NCI-H1048 (cell line): ENCODE measurements at regions not wholly inside any gene's neighbourhood (a gene's known extent, or its start where the extent isn't known, plus 50 kb on each side); places are given as distances from the start of the nearest gene placed in this dataset.
"Not testable (repeated sequence)": the region's sequence is repeated elsewhere in the genome, so short reads cannot be mapped to it uniquely, and the experiment has no call there.

ENCODE experiments used
- DNase-seq: peaks from one replicate; lab custom pipeline; 2025; lab: John Stamatoyannopoulos, UW

DNA sequence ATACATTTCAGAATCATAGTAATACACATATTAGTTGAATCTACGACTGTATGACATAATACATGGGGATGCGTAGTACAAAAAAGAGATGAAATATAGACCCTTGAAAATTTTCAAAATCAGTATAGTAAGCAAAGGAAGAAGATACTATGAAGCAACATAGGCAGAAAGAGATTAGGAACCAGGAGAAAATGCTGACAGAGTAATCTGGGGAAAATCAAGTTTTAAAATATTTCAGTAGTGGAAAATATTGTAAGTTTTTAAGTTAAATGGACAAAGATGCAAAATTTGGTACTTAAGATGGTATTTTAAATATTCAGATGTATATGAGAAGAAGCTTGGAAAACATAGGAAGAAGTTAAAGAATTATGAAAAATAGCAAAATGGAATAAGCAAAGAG lies 915.6 kb upstream of the LRFN5 start:
- no peak for DNase-seq

DNA sequence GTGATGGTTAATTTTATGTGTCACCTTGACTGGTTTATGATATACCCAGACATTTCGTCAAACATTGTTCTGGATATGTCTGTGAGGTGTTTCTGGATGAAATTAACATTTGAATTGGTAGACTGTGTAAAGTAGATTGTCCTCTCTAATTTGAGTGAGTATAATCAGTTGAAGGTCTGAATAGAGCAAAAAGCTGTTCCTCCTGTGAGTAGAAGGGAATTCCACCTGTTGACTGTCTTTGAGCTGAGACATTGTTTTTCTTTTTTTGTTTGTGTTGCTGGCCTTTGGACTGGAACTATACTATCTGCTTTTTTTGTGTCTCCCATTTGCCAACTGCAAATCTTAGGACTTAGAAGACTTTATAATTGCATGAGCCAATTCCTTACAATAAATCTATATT lies 920.9 kb upstream of the LRFN5 start:
- no peak for DNase-seq

DNA sequence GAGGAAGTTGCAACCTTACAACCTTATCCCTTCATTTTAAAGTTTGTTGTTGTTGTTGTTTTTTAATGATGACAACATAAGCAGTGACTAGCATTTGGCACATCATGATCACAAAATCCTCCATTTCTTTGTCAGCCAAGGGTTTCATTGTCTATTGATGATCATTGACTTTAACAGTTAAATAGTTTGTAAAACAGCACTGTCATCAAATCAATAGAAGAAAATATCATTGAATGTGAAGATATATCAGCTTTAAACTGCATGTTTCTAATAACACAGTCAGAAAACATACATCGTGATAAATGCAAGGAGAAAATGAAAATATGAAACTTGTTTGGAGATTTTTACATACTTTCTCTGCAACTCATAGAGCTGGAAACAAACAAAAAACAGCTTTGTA lies 922.3 kb upstream of the LRFN5 start:
- DNase-seq = no peak

DNA sequence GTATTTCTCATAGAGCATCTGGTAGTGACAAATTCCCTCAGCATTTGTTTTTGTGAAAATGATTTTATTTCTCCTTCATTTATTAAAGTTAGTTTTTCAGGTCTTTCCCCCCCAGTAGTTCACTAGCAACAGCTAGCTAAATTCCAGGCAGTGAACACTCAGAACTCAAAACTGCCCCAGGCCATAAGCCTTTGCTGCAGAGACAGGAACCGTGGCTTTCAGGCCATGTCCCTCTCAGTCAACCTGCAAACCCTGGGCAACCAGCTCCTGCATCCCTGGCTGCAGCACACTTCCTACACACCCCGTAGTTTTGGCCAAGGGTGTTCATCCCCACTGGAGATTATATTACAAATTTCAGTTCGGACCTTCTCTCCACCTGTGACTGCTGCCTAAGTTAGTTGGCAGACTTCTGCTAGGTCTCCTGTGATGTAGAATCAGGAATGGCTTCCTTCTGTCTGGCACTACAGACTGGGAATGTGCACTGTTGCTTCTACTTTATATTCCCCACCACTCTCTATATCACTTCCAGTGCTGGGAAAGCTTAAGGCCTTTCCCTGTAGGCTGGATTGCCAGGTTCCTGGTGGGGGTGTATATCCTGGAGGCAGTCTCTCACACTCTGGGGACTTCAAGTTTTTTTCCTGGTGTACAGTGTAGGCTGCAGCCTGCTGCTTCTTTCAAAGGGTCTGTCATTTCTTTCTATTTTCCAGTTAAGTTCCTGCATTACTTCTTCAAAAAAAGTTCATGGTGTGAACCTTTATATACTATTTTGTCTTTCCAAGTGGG lies 924.4 kb upstream of the LRFN5 start:
- DNase-seq = no peak

DNA sequence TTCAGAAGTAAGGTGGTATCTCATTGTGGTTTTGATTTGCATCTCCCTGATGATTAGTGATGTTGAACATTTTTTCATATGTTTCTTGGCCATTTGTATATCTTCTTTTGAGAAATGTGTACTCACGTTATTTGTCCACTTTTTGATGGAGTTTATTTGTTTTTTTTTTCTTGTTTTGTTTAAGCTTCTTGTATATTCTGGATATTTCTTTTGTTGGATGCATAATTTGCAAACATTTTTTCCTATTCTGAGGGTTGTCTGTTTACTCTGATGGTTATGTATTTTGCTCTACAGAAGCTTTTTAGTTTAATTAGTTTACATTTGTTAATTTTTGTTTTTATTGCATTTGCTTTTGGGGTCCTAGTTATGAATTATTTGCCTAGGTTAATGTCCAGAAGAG lies 927.4 kb upstream of the LRFN5 start:
- DNase-seq = no peak

DNA sequence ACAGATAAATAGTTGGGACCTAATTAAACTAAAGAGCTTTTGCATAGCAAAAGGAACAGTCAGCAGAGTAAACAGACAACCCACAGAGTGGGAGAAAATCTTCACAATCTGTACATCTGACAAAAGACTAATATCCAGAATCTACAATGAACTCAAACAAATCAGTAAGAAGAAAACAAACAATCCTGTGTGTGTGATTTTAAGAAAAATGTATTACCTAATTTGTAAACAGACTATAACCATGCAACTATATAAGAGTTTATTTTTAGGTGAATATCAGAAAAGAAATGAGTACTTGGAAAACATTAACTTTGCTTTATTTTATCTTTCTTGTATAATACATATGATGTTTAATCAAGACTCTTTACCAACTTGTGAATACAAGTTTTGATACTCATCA lies 929.5 kb upstream of the LRFN5 start:
- not testable (repeated sequence) for DNase-seq

DNA sequence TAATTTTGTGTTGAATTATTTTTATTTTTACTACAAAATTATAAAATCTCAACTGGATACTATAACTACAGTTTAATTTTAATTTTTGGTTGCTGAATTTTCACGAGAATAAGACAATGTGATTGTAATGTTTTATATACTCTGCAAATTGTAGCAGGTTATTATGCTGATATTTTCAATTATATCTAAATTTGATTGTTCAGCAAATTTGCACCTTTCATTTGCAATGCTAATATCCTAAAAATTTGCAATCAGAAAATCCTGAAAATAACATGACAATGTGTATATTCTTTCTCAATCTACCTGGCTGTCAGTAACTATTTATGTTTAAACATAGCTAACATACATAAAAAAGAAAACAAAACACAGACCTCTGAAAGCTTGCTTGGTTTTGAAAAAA lies 932.2 kb upstream of the LRFN5 start:
- no peak for DNase-seq

DNA sequence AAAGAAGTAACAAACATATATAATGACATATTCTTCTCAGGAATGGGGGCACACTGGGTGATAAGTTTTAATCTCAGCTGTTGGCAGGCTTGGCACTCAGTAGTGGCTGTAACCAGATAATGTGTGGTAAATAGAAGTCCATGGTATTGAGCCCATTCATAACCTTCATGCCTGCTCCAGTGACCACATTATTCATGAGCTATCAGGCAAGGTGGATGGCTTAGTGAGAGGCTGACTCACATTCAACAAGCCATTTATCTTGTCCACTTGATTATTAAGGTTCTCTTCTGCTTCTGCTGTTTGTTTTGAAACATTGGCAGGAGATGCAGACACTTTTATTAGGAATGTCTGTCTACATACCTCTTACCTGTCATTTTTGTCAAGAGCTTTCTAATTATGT lies 950.4 kb upstream of the LRFN5 start:
- DNase-seq = no peak

DNA sequence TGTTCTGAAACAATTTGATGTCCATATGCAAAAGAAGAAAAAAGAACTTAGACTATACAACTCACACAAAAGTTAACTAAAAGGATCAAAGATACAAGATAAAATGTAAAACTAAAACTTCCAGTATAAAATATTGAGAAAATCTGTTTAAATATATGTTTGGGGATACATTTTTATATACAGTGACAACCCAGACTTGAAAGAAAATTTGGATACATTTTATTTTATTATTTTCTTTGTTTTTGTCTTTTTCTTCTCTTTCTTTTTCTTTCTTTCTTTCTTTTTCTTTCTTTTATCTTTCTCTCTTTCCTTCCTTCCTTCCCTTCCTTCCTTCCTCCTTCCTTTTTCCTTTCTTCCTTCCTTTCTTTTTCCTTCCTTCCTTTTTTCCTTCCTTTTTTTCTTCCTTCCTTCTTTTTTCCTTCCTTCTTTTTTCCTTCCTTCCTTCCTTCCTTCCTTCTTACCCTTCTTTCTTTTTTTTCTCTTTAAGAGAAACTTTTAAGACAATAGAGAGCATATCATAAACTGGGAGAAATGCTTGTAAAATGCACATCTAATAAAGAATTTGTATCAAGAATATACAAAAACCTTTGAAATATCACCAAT lies 954.5 kb upstream of the LRFN5 start:
- no peak for DNase-seq

DNA sequence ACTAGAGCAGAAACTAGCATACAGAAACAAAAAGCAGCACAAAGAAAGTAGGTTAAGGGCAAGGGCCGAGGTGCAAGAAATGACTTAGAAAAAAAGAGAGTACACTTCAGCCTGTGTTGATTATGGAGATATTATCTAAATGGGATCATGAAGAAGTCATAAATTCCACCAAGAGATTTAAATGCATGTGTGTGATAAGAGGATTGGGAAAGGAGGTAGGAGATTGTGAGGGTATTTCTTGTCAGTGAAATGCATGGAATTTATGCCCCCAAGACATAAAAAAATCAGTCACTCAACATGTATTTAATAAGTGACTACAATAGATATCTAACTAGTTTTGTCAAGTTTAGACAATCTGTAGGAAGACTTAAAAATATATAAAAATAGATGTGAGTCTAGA lies 976.2 kb upstream of the LRFN5 start:
- DNase-seq = no peak

DNA sequence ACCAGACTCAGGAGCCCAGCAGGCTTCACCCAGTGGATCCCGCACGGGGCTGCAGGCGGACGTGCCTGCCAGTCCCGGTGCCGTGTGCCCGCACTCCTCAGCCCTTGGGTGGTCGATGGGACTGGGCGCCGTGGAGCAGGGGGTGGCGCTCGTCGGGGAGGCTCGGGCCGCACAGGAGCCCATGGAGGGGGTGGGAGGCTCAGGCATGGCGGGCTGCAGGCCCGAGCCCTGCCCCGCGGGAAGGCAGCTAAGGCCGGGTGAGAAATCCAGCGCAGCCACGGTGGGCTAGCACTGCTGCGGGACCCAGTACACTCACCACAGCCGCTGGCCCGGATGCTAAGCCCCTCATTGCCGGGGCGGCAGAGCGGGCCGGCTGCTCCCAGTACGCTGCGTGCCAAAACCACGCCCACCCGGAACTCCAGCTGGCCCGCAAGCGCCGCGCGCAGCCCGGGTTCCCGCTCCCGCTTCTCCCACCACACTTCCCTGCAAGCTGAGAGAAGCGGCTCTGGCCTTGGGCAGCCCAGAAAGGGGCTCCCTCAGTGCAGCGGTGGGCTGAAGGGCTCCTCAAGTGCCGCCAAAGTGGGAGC lies 977.0 kb upstream of the LRFN5 start:
- DNase-seq = not testable (repeated sequence)

DNA sequence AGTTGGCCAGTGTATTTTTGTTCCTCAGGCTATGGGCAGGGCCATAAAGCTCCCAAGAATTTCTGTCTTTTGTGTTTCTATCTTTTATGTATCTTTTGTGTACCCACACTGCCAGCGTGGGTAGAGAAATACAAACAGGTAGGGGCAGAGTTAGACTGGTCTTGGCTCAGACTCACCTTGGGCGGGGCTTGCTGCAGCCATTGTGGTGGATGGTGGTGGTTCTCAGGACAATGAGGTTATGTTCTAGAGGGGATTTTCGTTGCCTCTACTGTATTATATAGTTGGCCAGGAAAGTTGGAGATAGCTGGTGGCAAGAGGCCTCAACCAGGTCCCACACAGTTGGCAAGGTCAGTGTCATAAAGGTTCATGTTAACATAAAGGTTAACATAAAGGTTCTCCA lies 977.5 kb upstream of the LRFN5 start:
- DNase-seq = no peak

DNA sequence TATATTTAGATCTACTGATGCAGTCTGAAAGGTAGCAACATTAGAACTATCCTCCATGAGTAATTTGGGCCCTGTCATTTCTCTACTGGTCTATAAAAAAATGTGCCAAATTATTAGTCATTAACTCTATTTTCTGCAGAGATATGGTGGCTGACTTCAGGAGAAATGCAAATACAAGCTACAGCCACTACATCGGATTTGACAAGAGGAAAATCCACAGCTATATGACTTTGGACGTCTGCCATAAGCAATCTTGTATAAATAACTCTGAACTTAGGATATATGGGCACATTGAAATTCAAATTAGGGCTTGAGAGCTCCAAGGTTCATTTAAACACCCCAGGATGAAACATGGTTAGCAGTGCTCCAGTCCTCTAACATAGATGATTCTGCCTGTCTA lies 983.0 kb upstream of the LRFN5 start:
- DNase-seq = peak; percentile 19

DNA sequence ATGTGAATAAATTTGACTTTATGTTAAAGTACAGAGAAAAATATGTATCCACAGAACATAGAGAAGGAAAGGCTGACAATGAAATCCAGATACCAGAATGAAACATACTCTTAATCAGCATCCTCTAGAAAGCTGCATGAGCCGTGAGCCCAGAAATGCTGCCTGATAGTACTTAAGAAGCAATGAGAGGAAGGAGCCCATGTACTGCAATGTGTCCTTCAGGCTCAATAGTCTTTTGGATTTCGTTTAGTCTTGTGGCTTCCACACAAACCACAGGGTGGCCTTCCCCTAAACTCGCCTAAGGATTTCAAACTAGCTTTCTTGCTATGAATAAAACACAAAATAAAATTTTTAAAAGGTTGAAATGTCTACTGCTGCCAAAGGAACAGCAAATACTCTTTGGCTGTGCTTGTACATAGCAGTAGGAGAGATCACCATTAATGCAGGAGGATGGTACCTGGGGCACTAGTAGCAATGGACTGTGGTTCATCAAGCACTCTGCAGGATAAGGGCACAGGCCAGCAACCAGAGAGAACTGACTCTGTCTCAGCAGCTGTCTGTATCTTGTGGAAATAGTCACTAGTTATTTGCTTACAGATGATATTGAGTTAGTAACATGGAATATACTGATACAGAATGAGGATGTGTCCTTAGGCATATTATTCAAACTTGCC lies 988.3 kb upstream of the LRFN5 start:
- DNase-seq = no peak

DNA sequence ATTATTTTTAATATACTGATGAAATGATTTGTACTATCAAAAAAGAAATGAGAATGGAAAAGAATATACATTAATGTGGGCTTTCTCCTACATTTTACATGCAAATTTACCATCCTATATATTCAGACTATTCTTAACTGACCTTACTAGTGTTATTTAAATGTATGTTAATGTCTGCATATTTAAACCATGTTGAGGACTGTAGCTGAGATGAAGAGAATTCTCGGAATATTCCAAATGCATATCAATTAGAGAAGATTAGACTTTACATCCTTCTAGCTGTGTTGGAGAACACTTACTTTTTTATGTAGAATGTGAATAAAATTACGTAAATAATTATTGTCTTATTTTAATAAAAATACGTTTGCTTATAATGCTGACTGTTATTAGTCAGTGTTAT lies 990.1 kb upstream of the LRFN5 start:
- DNase-seq = no peak

DNA sequence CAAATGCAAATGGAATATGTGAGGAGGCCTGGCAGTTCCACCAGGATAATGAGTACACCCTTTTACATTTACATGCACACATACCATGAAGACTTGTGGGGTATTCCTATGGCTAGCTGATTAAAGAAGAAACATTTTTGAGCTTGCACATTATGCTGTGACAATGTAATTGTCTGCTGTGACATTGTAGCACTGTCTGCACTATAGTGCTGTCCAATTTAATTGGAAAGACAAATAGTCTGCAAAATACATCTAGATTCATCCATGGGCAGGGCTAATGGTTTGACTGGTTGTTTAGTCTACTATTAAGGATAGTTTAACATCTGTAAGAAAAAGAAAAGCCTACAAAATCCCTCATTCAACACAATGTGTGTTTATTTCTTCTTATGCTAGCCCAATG lies 1005.6 kb upstream of the LRFN5 start:
- DNase-seq = no peak

DNA sequence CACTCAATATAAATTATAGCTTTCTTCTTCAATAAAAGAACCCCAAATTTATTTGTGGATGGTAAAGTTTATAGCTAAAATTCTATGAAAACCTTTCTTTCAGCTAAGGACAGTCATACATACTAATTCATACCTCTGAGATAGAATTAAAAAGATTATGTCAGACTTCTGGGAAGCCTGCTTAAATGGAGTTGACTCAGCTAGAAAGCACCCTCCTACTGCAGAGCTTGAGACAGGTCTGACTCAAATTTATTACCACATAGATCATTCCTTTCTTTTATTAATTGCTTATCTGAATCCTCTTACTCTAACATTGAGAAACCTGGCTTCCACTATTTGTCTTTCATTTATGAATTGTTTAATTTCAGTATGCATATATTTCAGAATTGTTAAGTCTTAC lies 1007.0 kb upstream of the LRFN5 start:
- DNase-seq = no peak

DNA sequence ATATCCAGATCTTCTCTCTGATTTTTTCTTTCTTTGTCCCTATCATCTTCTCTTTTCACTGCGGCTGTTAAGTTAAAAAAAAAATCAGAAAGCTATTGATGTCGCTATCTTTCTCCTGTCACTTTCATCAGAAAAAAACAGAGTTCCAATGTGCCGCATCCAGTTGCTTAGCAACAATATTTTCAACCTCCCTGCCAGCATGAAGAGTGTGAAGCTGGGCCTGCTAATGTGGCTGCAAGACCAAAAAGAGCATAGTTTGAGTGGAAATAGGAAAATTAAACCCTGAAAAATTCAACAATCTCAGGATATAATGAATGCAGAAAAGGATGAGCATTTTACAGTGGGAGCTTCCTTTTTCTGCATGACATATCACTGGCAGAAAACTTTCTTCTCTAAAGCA lies 1025.4 kb upstream of the LRFN5 start:
- DNase-seq = no peak

DNA sequence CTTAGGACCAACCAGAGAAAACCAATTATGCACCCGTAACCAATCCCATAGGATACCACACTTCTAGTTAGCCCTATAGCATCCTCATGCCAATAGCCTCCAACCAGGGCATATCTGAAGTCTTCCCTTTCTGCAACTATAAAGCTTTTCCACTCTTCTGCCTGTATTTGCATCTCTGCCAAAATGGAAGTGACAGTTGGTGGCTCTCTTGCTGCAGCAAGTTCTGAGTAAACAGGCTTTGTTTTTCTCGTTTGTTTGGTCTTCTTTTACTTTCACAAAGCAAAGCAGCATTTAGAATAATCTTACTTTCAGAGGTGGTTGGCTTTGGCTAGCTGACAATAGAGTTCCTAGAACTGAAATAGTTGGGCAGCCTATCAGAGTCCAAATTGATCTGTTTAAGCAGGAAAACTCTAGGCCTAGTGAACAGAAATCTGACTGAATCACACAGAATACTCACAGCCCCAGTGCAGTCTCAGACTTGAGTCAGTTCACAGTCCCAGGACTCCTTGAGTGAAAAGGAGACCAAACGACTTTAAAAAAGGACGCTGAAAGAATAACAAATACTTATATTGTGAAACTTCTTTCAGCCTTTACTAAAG lies 1029.7 kb upstream of the LRFN5 start:
- no peak for DNase-seq

DNA sequence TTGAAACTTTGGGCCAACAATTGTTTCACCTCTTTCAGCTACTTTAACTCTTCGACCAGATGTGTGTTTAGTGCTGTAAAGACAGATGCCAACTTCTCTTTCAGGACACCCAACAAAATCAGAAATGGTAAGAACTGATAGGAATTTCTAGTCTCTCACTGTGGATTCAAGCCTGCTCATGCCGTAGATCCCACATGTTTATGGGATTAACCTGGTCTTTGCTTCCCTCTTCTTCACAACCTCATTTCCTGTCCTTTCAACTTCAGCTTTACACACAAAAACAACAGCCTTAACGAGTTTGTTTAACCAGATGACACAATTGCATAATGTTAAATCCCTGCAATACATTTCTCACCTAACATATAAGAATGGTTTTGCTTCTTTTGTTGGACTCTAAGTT lies 1031.9 kb upstream of the LRFN5 start:
- no peak for DNase-seq

DNA sequence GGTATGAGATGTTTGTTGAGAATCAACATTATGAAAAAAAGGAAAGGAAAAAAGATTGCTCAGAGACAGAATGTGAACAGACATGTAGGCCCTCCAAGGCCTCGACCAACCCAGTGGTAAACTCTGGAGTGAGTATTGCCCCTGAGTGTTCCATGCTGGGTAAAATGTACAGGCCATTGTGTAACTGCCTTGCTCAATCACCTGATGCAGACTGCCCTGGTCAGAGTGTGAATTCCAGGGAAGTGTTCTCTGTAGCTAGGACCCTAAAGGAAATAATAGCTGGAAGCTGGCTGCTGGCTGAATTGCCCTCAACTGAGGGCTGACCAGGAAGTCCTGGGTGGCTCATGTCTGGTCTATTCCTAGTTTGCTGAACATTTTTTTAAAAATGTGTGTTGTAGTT lies 1081.4 kb upstream of the LRFN5 start:
- DNase-seq = no peak

DNA sequence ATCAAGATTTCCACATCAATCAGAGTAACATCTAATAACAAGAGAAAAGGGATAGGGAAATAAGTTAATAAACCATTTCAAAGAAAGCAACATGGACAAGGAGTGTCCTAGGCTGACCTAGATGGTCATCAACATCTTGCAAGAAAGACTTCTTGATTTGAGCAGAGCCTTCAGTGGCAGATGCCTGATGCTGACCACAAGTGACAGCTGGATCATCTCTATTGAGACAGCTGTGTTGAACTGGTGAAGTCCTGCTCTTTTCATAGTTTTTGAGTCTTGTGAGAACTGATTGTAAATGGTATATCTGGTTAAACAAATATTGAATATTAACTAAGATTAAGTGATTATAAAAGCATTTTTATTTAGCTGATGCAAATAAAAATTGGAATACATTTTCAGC lies 1083.6 kb upstream of the LRFN5 start:
- DNase-seq = no peak

DNA sequence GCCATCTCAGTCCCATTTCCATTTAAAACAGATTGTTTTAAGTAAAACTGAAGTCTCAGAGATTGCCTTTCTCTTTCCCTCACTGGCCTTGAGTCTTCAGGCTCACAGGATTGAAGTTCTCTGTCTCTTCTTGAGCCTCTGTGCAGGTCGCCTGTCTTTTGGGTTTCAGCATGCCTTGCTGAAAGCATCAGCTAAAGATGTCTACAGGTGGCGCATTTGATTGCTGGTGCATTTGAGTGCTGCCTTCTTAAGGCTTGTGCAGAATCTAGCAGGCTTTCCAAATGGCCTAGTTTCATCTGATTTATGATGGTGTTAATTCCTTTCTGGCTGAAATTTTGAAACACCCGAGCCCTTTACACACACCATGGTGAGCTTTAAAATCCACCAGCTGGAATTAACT lies 1062.2 kb upstream of the FBXO33 start:
- DNase-seq = no peak
